AG09319 (cell line): ENCODE measurements at regions not wholly inside any gene's neighbourhood (a gene's known extent, or its start where the extent isn't known, plus 50 kb on each side); places are given as distances from the start of the nearest gene placed in this dataset.
A peak's percentile ranks its signal among the peaks of the same experiment; 100 is the strongest.

ENCODE experiments used
- DNase-seq: peaks from one replicate; pipeline ENCODE4 v3.0.0-alpha.2; 2010; ENCODE audit warnings: low read depth; ENCODE audit errors: extremely low read depth
- TF ChIP-seq, protein P1 (sequence below): IDR thresholded peaks from 2 replicates; pipeline ENCODE4 v1.5.1; 2011; ENCODE audit warnings: low read depth, mild to moderate bottlenecking, inconsistent platforms, low read length, moderate library complexity

- TF ChIP-seq, protein P1, sequence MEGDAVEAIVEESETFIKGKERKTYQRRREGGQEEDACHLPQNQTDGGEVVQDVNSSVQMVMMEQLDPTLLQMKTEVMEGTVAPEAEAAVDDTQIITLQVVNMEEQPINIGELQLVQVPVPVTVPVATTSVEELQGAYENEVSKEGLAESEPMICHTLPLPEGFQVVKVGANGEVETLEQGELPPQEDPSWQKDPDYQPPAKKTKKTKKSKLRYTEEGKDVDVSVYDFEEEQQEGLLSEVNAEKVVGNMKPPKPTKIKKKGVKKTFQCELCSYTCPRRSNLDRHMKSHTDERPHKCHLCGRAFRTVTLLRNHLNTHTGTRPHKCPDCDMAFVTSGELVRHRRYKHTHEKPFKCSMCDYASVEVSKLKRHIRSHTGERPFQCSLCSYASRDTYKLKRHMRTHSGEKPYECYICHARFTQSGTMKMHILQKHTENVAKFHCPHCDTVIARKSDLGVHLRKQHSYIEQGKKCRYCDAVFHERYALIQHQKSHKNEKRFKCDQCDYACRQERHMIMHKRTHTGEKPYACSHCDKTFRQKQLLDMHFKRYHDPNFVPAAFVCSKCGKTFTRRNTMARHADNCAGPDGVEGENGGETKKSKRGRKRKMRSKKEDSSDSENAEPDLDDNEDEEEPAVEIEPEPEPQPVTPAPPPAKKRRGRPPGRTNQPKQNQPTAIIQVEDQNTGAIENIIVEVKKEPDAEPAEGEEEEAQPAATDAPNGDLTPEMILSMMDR = peak; percentile 1; the same call in 1 of the 2 replicates
- DNase-seq = no peak
Observed at GRCh38 chr19:31185261-31185660, 164.0 kb downstream of the TSHZ3 start.

DNA sequence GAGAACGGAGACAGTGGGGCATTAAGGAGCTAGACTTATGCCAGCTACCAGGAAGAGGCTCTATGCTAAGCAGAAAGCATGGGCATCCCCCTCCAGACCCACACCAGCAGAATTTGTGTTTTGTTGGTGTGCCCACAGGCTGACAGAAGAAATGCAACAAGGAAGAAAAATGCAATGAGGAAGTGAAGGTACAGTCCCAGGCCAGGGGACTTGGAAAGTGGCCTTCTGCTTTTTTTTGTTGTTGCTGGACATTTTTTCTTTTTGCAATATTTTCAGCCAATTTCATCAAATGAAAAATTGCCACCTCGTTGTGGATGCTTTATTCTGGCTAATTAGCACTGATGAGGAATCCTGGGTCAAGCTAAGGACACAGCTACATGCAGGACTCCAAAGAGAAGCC lies 167.7 kb downstream of the TSHZ3 start:
- TF ChIP-seq, protein P1 = no peak
- no peak for DNase-seq

DNA sequence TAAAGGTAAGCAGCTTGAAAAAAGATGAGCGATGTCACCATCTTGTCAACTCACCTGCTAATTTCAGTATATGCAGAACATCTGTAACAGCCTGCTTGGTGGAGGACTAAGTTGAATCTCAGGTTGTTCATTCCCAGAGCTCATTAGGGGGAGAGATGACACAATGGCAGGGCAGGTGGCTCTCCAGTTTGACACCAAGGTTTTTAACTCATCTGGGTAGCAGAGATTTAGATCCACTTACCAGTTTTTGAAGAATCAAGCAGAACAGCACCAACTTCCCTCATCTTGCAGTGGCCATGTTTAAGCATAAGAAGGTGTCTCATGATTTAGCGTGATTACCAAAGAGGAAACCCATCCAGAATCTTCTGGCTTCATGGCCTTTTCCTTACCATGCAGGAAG lies 168.3 kb downstream of the TSHZ3 start:
- no peak for DNase-seq
- TF ChIP-seq, protein P1 = no peak

DNA sequence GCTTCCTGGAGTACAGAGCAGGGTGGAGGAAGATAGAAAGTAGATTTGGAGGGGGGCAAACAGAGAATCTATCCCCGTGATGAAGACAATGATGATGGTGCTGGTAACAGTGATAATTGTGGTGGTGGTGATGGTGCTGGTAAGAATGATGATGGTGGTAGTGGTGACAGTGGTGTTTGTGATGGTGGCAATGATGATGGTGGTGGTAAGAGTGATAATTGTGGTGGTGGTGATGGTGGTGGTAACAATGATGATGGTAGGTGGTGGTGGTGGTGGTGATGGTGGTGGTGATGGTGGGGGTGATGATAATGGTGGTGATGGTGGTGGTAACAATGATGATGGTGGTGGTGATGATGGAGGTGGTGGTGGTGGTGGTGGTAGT lies 169.8 kb downstream of the TSHZ3 start:
- DNase-seq = no peak

DNA sequence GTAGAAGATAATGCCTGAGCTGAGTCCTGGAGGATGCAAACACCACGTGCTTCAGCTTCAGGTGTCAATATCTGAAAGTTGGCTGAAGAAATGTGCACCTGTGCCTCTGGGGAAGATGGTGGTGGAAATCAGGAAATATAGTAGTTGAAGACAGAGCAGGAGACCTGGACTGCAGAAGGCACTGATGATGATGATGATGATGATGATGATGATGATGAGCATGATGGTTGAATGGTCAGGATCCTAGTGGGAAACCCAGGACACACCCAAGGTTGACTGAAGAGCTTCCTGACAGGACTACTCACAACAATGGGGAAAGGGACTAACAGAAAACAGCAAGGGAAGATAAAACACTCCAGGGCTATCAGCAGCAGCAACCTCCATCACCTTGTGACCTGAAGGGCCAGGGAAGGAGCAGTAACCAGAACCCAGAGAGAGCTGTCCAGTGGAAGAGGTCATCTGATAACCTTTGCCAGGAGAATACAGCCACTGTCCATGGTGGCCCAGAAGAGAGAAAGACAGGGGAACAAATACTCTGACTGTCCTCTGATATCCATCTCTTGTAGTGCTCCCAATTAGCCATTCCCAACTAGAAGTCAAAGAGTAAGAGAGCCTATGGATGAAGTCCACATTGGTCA lies 170.3 kb downstream of the TSHZ3 start:
- TF ChIP-seq, protein P1 = no peak
- no peak for DNase-seq

More for the DNA sequence above, 169.8 kb downstream of the TSHZ3 start:
- TF ChIP-seq, protein P1 = no peak

DNA sequence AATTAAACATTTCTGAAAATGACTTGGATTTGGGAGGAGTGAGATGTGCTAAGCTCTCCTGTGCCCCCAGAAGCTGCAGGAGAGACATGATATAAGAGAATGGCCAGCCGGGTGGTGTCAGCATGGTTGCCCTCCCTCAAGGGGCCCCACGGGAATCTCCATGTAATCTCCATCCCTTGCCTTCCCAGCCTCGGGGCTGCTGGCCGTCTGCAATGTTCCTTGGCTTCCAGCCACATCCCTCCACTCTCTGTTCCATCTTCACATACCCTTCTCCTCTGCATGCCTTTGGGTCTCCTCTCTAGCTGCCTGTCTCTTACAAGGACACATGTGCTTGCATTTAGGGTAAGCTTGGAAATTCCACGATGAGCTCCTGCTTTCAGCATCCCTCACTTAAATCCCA lies 172.0 kb downstream of the TSHZ3 start:
- TF ChIP-seq, protein P1 = no peak

DNA sequence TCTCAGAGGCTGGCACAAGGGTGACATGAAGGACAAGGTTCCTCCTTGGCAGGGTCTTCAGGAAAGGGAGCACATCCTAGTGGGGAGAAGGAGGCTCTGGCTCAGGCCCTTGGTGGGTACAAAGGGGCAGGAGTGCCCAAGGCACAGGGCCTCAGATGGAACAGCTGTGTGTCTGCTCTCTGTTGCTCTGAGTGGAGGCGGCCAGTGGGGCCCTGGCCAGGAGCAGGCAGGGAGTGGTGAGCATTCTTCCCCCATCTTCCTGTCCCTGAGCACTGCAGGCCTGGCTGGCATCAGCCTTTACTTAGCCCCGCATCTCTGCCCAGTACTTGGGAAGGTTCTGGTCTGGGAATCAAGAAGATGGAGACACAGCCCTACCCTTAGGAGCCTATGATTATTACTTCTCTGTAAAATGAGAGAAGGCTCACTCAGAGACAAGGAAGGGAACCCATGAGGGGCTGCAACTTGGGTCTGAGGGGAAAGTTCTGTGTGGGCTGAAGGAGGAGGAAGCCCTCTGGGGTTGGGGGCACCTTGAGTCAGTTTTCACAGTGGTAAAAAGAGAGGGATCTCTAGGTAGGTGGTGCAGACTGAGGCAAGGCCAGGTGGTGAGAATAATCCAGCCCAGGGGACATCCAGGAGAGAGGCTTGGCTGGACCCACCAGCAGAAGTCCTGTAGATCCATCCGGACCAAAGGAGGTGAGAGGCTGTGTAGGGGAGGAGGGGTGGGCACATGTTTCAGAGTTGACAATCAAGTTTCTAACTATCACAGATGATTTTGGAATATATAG lies 173.5 kb downstream of the TSHZ3 start:
- no peak for DNase-seq
- TF ChIP-seq, protein P1 = no peak

More for the DNA sequence above, 172.0 kb downstream of the TSHZ3 start:
- DNase-seq = no peak
